Stimulated activated CD4-positive, alpha-beta T cell treated with anti-CD3 and anti-CD28 coated beads, TNF-alpha, amount 100 ng/mL, for 48 hours (primary cell): ENCODE measurements at regions not wholly inside any gene's neighbourhood (a gene's known extent, or its start where the extent isn't known, plus 50 kb on each side); places are given as distances from the start of the nearest gene placed in this dataset.
"Not testable (repeated sequence)": the region's sequence is repeated elsewhere in the genome, so short reads cannot be mapped to it uniquely, and the experiment has no call there.

Experiments used
- DNase-seq, 3 donors: peaks; one replicate each; pipeline ENCODE4 v3.0.0-alpha.2; 2020; ENCODE audit warnings: low read depth in 3 of 3

DNA sequence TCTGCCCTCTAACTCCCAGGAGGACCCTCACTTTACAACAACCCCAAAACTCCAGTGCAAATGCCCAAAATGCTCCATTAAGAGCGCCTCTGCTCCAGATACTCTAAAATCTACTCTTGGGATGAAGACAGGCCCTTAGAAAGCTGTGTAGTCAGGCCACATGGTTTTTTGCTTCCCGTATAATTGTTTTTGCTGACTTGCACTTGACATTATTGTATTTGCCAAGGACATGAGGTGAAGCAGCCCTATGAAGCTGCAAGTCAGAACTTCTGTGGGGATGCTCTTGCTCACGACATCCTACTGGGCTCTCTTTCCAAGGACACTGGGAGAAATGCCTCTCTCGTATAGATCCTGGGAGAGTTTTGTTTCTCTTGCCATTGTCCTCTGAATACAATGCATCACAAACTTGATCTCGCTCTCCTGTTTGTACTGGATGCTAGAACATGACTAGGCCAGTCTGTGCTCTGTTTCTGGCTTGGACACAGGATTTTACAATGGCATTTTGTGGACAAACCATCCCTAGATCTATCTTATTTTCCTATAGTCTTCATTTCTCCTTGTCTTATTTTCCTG, 177.2 kb upstream of the DTNBP1 start:
- DNase-seq = no peak

DNA sequence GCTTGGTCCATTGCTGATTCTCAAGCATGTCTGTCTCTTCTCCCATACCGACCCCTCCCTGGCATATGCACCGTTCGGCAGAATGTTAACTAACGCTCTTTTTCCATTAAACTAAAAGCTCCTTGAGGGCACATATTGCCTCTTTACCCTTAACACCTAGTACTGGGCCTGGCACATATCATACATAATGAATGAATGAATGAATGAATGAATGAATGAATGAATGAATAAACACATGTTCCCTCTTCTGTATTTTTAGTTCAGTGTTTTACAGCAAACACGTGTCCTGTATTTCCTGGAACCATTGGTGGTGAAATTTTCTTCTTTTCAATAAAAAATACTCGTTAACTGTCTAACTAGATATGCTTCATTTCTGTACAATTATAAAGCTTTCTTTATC, 174.4 kb upstream of the DTNBP1 start:
- DNase-seq = no peak

DNA sequence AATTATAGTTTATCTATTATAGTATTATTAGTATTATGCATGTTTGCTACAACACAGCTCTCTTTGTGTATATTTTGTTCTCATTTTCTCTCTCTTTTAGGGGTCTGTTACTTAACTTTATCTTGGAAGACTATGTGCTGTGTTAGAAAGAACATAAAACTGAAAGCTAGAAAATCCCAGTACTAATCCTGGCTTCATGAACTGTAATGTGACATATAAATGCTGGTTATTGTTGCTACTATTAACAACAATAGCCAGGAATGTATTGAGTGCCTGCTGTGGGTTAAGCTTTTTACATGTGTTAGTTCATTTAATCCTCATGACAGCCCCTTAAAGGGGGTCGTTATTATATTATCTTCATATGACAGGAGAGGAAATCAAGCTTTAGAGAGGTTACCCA, 170.0 kb upstream of the DTNBP1 start:
- no peak for DNase-seq

DNA sequence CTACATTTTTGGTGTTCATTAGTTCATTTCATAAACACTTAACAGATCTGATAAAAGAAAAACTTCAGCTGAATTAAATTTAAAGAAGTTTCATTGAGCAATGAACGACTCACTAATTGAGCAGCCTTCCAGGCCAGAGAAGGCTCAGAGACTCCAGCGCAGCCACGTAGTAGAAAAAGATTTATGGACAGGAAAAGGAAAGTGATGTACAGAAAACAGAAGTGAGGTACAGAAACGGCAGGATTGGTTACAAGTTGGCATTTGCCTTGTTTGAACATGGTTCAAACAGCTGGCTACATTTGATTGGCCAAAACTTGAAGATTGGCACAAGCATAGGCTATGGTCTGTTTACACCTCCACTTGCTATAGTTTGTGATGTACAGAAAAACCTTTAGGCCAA, 166.3 kb upstream of the DTNBP1 start:
- no peak for DNase-seq

DNA sequence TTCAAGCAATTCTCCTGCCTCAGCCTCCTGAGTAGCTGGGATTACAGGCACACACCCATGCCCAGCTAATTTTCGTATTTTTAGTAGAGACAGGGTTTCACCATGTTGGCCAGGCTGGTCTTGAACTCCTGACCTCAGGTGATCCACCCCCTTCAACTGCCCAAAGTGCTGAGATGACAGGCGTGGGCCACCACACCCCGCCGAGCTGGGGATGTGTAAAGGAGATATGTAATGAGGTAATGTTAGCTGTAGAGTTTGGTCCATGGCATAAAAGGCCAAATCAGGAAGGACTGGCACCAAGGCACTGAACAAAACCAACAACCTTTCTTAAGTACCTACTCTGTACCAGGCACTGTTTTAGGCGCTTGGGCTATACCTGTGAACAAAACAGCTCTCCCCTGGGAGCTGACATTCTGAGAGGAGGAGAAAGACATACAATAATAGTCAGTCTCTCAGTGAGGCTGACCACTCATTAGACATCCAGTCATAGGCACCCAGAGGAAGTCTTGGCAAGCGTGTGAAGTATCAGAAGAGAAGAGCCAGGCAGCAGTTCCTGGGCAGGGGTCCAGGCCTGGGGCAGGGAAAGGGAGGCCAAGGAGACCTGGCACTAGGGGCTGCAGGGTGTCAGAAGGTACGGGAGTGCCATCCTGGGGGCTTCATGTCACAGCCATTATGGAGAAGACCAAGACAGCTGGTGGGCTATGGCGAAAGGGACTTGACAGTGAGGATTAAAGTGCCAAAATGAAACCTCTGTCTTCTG, 164.8 kb upstream of the DTNBP1 start:
- no peak for DNase-seq

DNA sequence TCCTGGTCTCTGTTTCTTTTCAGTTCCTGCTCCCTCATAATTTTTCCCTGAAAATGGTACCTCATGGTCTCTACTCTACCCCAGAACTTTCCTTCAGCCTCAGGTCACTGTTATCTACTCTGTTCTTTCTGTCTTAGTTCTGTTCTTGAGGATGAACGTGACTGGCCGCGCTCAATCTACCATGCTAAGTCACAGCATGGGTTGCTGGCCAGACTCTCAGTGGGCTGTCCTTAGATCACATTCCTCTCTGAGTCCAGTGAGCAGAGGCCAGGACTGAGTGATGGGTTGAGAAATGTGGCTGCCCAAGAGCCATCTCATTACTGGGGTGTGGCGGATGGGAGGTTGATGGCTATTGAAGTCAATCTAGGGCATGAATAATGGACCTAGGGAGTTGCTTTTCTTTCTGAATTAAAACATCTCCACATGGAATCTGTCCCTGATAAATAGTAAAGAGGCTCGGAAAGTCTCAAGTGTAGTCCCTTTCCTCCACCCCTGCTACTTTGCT, 164.0 kb upstream of the DTNBP1 start:
- DNase-seq = no peak

DNA sequence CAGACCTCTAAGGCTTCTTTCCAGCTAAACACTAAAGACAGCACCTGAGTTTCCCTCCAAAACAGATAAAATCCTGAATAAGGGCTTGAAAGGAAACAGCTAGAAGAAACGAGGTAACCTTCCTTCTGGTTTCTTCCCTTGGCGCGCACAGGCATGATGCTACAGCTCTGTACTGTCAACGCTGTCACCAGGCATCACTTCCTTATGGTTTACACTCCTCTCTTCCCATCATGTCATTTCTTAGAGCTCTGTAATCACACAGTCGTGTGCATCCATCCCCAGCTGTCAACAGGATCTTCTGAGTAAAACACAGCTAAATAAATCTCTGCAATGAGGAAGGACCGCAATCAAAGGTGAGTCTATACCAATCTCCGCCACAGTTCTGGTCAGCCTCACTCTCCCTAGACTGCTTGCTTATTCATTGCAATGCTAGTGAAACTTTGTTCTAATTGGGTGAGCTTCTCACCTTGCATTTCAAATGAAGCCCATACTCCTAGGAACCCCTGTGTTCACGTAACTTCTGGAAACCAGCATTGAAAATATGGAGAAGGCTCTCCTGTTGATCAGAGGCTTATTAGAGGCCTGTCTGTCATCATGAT, 162.6 kb upstream of the DTNBP1 start:
- DNase-seq = no peak

DNA sequence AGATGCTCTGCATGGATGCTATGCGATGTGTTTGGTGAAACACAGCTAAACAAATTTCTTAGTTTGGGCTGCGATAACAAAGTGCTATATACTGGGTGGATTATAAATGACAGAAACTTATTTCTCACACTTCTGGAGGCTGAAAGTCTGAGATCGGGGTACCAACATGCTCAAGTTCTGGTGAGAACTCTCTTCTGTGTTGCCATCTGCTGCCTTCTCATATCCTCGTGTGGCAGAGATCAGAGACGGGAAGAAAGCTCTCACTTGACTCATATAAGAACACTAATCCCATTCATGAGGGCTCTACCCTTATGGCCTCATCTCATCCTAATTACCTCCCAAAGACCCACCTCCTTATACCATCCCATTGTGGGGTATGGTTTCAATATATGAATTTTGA, 162.0 kb upstream of the DTNBP1 start:
- DNase-seq = no peak

DNA sequence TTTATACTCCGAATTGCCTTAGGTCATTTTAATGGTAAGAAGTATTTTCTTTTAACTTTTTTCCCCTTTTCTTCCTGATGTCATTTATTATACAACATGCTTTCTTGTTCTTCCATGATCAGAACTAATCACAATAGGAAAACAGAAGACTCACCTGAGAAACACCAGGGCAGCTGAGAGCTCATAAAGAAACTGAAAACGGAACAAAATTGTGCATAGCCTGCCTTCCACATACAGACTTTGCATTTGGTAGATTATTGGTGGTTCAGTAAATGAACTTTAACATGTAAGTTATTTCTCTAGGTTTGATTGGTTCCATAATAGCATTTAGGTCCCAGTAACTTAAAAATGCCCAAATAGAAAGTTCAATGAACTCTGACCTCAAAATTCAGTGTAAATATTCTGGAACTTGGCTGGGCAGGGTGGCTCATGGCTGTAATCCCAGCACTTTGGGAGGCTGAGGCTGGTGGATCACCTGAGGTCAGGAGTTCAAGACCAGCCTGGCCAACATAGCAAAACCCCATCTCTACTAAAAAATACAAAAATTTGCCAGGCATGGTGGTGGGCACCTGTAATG, 161.1 kb upstream of the DTNBP1 start:
- no peak for DNase-seq

DNA sequence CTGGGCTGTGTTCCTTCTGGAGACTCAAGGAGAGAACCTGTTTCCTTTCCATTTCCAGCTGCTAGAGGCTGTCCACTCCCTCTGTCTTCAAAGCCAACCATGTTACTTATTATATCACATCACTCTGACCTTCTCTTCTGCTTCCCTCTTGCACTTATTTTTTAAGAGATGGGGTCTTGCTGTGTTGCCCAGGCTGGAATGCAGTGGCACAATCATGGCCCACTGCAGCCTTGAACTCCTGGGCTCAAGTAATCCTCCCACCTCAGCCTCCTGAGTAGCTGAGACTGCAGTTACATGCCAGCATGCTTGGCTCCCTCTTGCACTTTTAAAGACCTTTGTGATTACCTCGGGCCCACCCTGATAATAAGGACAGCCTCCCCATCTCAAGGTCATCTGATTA, 160.0 kb upstream of the DTNBP1 start:
- no peak for DNase-seq

DNA sequence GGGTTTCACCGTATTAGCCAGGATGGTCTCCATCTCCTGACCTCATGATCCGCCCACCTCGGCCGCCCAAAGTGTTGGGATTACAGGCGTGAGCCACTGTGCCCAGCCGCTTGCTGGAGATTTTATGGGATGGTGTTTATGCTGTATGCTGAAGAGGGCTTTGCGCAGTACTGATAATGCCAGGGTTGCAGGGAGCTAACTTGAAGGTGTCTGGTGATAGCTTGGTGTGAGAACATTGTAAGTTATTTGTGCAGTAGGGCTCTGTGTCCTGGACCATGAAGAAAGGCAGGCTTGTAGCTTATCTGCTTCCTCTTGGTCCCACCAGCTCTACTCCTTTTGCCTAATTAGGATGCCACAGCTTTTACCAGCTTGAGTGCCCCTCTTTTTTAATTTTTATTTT, 157.0 kb upstream of the DTNBP1 start:
- no peak for DNase-seq

DNA sequence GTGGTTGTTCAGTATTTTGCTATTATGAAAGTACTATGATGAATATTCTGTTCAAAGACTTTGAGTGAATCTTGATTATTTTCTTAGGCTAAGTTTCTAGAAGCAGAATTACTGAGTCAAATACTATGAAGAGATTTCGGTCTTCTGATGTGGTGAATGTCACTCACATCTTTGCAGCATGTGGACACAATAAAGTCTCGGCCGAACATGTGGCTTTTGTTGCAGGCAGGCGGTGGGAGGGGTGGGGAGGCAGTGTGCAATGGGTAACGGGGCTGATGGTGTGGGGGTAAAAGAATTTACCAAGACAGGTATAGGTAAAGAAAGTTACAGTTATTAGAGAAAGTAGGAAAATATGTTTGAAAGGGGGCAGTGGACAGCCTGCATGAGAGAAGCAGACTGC, 156.4 kb upstream of the DTNBP1 start:
- DNase-seq = no peak

DNA sequence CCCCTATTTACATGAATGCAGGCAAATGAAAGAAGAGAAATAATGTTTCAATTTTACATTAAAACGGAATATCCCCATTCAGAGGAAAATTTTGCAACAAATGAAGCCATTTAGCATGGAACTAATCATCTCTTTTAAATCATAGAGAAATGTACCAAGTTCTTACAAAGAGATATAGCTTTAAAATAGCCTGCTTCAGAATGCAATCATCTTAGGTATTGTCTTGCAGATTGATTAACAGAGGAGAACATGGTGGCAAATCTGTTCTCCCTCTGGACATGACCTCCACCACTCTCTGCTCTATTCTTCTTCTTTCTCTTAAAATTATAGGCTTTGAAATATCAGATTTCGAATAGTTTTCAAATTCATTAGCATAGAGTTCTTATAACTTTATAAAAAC, 155.7 kb upstream of the DTNBP1 start:
- DNase-seq = no peak

DNA sequence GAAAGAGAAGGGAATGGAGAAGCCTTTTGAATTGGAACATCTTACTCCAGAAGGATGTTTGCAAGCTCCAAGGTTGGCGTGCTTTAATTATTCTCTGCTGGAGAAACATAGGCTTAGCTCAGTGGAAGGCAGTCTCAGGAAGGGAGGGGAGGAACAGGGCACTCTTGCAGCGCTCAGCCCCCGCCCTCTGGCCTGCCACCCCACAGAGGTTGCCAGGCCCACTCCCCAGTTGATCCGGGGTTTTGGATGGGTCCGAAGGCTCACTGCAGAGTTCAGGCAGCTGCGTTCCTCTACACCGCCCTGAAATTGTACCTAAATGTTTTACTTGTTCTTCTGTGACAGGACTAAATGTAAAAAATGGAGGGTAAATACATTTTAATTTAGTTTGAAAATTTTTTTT, 155.2 kb upstream of the DTNBP1 start:
- DNase-seq = no peak

DNA sequence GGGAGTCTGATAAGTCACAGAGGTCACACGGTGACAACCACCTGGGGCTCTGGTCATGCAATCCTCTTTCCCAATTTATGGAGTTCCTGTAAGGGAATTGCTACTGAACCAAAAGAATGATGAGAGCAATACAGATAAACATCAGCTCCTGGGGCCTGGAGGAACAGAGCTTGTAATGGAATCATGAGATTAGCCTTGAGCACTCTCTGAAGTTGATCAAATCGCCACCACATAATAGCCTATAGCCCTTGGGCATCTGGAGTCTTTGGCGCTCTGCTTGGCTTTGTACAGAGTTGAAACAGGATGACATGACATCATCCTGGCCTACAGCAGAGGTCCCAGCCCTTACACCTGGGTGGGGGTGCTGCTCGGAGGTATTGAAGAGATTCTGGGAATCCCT, 154.3 kb upstream of the DTNBP1 start:
- no peak for DNase-seq

DNA sequence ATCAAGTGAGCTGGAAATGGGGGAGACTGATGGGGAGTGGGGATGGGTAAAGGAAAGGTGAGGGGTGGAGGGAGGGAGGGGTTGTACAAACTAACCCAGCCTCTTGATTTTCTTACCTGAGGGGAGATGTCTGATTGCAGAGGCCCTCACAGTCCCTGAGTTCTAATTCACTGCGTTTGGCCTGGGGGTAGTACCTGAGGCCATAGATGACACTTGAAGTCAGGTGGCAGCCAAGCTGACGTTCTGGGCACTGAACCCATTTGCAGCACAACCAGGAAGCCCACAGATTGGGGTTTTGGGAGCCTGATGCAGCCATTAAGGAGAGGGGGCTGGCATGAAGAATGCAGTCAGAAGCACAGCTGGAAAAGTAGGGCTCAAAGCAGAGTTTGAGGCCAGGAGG, 153.8 kb upstream of the DTNBP1 start:
- DNase-seq = no peak

DNA sequence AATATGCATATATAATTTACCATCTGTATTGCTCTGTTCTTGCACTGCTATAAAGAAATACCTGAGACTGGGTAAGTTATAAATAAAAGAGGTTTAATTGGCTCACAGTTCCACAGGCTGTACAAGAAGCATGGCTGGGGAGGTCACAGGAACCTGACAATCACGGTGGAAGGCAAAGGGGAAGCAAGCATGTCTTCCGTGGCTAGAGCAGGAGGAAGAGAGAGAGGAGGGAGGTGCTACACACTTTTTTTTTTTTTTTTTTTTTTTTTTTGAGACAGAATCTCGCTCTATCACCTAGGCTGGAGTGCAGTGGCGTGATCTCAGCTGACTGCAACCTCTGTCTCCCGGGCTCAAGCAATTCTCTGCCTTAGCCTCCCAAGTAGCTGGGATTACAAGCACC, 150.9 kb upstream of the DTNBP1 start:
- DNase-seq = not testable (repeated sequence)

DNA sequence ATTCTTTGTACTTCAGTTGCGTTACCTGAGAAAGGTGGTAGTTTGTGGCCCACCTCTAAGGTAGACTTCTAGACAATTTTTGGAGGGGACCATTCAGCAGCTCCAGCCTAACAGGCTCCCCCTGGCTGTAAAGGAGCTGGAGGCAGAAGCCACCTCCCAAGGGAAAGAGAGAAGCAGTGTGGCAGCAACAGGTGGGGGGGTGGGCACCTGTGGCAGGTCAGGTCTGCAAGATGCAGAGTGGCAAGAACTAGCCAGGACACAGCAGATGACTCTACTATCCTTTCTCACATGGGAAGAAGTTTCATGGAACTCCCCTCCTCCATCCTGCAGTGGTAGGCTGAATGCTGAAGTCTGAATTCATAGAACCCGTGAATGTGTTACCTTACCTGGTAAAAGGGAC, 148.3 kb upstream of the DTNBP1 start:
- DNase-seq = no peak

DNA sequence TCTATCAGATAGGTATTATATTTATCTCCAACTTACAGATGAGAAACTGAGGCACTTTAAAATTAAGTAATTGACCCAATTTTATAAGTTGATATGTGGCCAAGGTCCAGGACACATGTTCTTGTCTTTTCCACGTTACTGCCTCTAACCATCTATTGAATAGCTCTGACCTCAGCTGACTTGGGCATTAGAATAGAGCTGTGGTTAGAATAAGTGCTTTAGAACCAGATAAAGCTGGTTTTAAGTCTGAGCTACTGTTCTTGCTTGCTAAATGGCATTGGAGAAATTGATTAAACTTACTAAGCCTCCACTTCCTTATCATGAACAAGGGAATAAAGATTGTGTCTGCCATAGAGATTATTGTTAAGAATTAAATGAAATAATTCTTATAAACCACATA, 147.8 kb upstream of the DTNBP1 start:
- DNase-seq = no peak

DNA sequence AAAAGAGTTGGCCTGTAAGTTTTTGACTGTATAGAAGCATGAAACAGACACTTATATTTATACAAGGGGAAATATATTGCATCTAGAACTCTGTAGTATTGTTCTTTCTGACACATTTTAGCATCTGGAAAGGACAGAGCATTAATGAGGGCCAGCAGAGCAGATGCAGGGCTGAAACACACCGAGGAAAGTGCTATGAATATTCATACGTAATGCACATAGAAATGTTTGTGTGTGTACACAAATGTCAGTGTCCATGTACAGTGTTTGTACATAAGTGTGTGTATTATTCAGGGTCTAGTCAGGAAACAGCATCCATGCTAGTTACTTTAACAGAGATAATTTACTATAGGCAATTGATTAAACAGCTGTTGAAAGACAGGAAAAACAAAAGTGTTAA, 146.5 kb upstream of the DTNBP1 start:
- no peak for DNase-seq

DNA sequence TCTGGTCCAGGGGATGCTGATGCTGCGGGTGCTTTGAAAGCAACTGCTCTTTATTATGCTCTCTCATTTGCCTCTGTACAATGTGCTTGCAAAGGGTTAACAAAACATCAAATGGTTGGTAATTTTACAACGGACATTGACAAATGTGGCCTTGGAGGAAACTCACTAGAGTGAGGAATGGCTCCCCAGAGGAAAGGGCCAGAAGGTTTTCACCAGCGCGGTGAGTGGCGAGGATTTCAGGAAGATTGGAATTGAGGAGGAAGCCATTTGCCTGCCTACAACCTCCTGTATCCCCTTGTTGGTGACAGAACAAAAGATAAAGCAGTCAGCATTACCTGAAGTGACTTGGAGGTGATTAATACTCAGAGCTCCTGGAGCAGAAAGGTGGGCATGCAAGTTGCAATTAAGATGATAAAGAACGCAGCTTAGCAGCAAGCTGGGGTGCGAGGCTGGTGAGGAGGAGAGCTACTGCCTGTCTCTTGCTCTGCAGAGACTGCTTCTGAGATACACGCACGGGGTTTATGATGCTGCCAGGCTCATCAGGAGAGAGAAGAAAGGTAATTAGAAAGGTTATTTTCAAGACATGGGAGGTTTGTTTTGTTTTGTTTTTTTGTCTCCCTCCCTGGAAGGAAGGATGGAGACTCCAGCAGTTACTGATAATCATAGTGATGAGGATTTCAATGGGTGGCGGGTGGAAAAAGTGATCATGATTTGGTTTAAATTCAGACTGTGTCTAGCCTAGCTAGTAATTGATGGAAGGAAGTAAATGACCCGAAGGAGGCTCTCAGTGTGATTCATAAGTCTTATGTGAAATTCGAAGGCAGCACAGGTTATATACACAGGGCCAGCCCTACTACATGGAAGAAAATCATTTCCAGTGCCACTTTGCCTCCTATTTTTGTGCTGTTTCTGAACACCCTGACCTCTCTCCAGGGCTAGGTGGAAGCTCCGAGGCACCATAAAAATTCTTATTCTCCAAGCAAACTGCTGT, 141.6 kb upstream of the DTNBP1 start:
- DNase-seq = no peak

DNA sequence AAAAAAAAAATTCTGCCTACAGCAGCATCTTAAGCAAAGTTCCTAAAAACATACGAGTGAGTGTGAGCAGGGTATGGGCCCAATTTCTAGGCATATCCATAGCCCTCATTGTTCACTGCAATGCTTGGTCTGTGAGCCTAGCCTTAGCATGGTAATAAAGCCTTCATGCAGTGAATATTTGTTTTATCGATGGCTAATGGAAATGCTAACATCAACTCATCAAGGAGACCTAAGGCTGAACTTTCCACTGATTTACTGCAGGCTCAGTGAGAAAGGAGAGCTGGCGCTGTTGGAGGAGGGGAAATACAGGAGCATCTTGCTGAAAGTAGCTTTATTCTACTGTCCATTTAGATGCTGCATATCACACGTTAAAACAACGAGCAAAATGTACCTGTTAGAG, 139.6 kb upstream of the DTNBP1 start:
- no peak for DNase-seq
